Umbilical cord (tissue), 1 donor: ENCODE measurements at regions not wholly inside any gene's neighbourhood (a gene's known extent, or its start where the extent isn't known, plus 50 kb on each side); places are given as distances from the start of the nearest gene placed in this dataset.

Experiments used
- DNase-seq: peaks from one replicate; pipeline ENCODE4 v3.0.0-alpha.2; 2015; ENCODE audit warnings: low spot score

DNA sequence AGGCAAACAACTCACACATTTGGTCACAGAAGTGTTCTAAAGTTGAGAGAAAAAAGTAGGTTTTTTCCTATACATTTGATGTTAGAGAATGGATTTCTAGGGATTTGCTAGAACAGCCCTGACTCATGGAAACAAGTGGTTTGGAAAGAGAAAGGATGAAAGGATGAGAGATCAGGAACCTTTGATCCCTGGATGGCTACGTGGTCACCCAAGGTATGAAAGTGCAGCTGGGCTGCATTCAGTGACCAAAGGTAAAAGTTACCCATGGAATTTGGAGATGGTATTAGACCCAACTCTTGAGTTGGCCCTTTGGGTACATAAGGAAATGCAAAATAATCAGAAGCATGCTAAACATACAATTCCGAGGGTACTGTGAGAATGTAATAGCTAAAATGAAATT lies 61.3 kb upstream of the SPIN1 start:
- no peak for DNase-seq

- DNase-seq: no peak
Observed at GRCh38 chr9:88326015-88326414, 62.2 kb upstream of the SPIN1 start.

DNA sequence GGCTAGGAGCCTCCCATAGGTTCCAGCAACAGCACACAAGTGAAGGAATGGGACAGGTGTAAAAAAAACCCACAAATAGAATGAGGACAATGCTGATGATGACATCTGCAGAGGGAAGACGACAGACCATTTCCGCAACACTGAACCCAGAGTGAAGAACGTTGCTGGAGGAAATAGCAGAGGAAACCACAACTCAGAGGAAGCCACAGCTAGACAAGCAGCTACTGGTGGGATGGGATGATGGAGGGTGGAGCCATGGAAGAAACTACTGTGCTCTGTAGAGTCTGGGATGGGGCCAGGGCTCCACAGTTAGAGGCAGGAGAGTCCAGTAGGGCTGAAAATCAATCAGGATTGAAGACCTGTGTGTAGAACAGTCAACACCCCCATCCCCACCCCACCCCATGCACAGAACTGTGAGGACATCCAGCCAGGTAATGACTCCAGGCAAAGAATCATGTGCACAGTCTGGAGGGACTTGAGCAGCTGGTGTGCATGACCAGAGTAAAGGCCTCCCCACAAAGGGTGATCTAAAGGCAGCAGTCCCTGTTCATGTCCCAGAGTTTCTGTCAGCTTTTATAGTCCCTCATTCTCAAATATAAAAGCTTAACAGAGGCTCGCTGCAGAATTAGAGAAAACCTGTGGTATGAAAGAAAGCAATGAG lies 65.2 kb upstream of the SPIN1 start:
- no peak for DNase-seq

GRCh38 chr9:88321764-88322163 lies 66.5 kb upstream of the SPIN1 start:
- no peak for DNase-seq

- DNase-seq: no peak
Observed at GRCh38 chr9:88320748-88321415, 67.4 kb upstream of the SPIN1 start.

DNA sequence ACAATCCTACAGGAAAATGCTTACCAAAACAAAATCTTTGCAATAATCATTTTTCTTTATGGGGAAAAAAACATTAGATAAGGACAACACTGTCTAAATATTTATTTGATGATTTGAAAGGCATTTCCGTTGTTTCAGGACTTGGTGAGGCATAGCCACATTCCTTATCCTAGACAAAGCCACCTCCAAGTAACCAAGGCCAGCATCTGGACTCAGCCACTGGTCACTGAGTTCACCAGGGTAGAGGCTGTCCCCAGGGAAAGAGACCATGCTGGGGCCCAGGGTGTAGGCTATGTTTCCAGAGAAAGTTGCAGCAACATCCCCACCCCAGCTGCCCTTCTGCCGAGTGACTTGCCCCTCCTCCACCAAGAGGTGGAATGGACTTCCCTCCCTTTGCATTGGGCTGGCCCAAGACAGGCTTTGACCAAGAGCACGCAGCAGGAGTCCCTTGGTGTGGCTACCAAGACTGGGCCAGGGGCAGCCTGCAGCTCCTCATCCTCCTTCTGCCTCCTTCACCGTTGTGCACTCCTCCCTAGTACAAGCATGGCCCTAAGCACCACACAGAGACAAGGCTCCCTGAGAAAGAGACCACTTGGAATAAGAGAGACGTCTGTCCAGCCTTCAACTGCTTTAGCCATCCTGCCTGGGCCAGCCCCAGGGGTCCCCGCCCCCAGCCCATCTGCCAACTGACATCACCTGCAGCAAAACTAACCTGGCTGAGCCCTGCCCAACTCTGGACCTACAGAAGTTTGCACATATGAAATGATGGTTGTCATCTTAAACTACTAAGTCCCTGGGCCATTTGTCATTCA lies 68.1 kb upstream of the SPIN1 start:
- no peak for DNase-seq

DNA sequence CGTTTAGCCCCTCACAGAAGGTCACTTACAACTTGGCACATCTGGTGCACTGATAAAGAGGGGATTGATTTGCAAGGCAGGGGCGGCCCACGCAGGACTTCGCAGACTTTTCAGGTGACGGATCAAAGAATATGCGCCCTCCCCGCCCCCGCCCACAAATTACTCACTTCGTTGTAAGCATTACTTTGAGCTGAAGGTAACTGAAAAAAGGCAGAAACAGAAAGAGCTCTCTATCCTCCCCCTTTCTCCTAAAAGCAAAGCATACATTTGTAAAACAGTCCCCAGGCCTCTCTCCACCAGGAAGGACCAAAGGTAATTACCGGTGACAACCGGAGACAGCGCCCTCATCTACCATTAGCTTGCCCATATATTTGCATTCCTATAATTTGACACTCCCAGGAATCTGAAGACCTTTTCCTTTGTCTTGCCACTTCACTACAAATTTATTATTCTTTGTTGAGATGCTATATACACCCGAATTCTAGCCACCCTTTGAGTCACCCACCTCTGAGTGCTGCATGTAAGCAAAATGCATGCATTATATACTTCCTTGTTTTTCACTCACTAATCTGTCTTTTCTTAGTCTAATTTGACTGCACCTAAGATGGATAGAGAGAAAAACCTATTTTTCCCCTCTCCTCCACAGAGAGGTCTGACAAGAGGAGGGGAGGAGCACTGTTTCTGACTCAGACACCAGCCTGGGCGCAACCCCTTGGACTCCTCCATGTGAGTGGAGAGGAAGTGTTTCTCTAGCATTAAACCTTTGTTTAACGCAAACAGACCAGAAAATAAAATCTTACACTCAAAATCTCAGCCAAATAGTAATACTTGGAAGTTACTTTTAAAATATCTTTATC lies 74.7 kb upstream of the SPIN1 start:
- no peak for DNase-seq

- no peak for DNase-seq
Observed at GRCh38 chr9:88312517-88313103, 75.6 kb upstream of the SPIN1 start.

DNA sequence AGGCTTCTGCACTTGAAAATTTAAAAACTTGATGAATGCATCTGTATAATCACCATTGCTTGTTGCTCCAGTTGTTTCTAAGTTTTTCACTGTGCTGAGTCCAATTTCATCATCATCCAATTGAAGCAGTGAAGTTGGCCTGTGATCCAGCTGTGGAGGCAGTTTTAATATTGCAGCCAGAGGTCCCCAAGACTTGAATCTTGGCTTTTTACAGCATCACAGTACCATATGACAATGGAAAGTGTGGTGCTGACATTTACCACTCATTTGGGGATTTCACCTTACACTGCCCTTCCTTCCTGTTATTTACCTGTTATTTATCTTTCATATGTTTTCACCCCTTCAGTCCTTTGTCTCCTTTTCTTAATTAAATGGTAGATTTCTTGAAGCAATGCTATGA lies 76.2 kb upstream of the SPIN1 start:
- no peak for DNase-seq

GRCh38 chr9:88310310-88310980 lies 77.8 kb upstream of the SPIN1 start:
- no peak for DNase-seq

GRCh38 chr9:88308831-88309560 lies 79.2 kb upstream of the SPIN1 start:
- DNase-seq: no peak

GRCh38 chr9:88307136-88307535 lies 81.1 kb upstream of the SPIN1 start:
- no peak for DNase-seq

GRCh38 chr9:88303721-88304451 lies 84.4 kb upstream of the SPIN1 start:
- no peak for DNase-seq

- DNase-seq: no peak
Observed at GRCh38 chr9:88302579-88303324, 85.5 kb upstream of the SPIN1 start.

DNA sequence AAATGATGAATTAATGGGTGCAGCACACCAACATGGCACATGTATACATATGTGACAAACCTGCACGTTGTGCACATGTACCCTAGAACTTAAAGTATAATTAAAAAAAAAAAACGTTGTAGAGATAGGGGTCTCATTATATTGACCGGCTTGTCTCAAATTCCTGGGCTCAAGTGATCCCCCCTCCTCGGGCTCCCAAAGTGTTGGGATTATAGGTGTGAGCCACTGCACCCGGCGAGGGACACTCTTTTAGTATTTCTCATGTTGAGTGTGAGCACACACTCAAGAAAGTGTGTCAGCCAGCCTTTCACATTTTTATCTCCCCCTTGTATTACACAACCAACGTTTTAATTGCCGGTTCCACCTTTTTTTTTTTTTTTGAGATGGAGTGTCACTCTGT lies 87.7 kb upstream of the SPIN1 start:
- DNase-seq: no peak

- DNase-seq: peak; percentile 17
Observed at GRCh38 chr9:88291856-88292255, 96.4 kb upstream of the SPIN1 start.

GRCh38 chr9:88291056-88291455 lies 97.2 kb upstream of the SPIN1 start:
- DNase-seq: no peak

DNA sequence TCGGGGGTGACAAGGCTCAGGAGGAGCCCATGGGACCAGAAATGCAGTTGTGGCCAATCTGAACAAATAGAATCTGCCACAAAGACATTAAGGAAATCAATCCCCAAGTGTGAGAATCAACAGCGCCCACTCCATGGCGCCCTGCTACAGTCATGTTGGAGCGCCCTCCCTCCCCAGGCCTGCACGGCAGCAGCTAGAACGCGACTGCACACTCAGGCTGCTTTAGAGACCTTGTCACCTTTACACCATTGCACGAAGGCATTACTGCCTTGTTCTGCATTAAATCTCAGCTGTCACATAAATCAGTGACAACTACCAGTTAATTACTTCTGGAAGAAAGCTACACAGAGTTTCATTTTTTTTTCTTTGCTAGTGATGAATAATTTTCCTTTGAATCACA lies 98.7 kb upstream of the SPIN1 start:
- no peak for DNase-seq

- DNase-seq: no peak
Observed at GRCh38 chr9:88287972-88288371, 100.3 kb upstream of the SPIN1 start.
